AG04450 (cell line): ENCODE measurements at regions not wholly inside any gene's neighbourhood (a gene's known extent, or its start where the extent isn't known, plus 50 kb on each side); places are given as distances from the start of the nearest gene placed in this dataset.

Source experiments
- CTCF ChIA-PET: fragments of 300-600, 350-600 bp; formaldehyde crosslinking; extraction: SDS; loops from one replicate; lab custom pipeline; 2022; ENCODE audit warnings: antibody characterized with exemption, inconsistent platforms; lab: Charles Lee
- POLR2A ChIA-PET: fragments of 350-600 bp; formaldehyde crosslinking; extraction: SDS; loops from one replicate; lab custom pipeline; 2021; ENCODE audit warnings: antibody characterized with exemption, inconsistent platforms; lab: Yijun Ruan, JAX
- DNase-seq: peaks from one replicate; pipeline ENCODE4 v3.0.0-alpha.2; 2011; ENCODE audit warnings: low read depth, low spot score
- H3K27ac ChIP-seq: one replicate; pipeline ENCODE4 v1.5.1; 2012; ENCODE audit warnings: low read depth, low read length, control low read depth
- H3K27me3 ChIP-seq: one replicate; pipeline ENCODE4 v1.6.0; 2012; ENCODE audit warnings: low read length; ENCODE audit not compliant: control insufficient read depth, insufficient read depth
- H3K4me3 ChIP-seq: 2 replicates; pipeline ENCODE4 v1.5.1; 2011; ENCODE audit warnings: mild to moderate bottlenecking, low read depth, low read length, control low read depth
- H3K9me3 ChIP-seq: 2 replicates; pipeline ENCODE4 v1.5.1; 2012; ENCODE audit warnings: low read length; ENCODE audit not compliant: control insufficient read depth, insufficient read depth
- TF ChIP-seq, protein P1 (sequence below): IDR thresholded peaks from 2 replicates; pipeline ENCODE4 v1.5.1; 2011; ENCODE audit warnings: low read depth, low read length, control low read depth, inconsistent platforms

DNA sequence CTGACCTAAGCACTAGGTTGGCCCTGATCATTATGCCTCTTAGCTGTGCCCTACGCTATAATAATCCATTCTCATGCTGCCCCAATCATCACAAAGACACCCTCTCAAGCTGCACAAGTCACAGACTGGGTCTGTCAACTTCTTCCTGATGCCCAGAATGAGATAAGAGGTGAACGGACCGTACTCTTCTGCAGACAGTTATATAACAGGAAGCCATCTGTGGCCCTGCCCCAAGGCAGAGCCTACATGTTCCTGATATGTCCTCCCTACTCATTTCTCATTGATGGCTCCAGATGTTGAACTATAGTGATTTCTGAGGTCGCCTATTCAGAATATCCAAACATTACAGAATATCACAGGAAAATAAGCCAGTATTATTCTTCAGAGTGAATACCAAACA, 471.6 kb upstream of the ERCC4 start:
- no peak overlapping the region for H3K4me3 ChIP-seq
- H3K27ac ChIP-seq = no peak overlapping the region
- TF ChIP-seq, protein P1, sequence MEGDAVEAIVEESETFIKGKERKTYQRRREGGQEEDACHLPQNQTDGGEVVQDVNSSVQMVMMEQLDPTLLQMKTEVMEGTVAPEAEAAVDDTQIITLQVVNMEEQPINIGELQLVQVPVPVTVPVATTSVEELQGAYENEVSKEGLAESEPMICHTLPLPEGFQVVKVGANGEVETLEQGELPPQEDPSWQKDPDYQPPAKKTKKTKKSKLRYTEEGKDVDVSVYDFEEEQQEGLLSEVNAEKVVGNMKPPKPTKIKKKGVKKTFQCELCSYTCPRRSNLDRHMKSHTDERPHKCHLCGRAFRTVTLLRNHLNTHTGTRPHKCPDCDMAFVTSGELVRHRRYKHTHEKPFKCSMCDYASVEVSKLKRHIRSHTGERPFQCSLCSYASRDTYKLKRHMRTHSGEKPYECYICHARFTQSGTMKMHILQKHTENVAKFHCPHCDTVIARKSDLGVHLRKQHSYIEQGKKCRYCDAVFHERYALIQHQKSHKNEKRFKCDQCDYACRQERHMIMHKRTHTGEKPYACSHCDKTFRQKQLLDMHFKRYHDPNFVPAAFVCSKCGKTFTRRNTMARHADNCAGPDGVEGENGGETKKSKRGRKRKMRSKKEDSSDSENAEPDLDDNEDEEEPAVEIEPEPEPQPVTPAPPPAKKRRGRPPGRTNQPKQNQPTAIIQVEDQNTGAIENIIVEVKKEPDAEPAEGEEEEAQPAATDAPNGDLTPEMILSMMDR = no peak
- CTCF ChIA-PET = no interaction called here
- POLR2A ChIA-PET = no interaction called here
- H3K9me3 ChIP-seq = peaks cover 27% of the 10 kb centered on the region
- no peak for DNase-seq
- H3K27me3 ChIP-seq = no peaks in the 10 kb centered on the region

DNA sequence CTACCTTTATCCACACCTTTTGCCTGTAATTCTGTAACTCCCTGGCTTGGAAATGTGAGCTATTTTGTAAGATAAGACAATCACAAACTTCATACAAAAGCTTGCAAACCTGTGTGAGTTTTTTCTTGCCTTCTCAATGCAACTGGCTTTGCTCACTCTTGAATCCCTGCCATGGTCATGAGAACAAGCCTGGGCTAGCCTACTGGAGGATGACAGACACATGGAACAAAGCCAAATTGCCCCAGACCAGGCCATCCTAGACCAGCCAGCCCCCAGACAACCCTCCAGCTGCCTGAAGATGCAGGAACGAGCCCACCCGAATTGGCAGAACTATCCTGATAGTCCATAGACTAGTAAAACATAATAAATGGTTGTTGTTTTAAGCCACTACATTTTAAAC, 466.6 kb upstream of the ERCC4 start:
- H3K4me3 ChIP-seq = no peak overlapping the region
- TF ChIP-seq, protein P1 = no peak
- H3K27ac ChIP-seq = no peak overlapping the region
- H3K9me3 ChIP-seq = peaks cover 13% of the 10 kb centered on the region; the same call in 1 of the 2 replicates
- H3K27me3 ChIP-seq = no peaks in the 10 kb centered on the region
- DNase-seq = no peak
- POLR2A ChIA-PET = no interaction called here
- CTCF ChIA-PET = no interaction called here

DNA sequence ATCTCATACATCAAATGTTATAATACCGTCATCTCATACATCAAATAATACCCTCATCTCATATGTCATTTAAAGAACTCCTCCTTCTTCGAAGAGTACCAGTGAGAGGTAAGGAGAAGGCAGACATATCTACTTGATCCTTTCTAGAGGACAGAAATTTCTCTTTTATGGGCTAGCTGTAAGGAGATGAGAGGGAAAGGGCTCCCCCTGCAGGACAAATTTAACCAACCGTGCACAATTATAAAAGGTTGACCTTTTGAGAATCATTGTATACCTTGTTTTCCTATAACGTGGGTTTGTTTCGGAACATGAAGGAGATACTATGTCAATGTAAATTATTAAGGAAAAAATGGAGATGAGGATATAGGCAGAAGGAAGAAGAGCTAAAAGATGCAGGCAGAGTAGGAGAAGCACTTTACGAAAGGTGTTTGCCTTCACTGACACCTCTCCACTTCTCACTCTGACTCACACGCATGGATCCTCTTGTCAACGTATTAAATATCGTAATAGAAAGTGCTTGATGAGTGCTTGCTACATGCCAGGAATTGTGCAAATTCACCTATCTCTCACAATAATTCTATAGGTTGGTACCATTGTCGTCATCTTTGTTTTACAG, 465.9 kb upstream of the ERCC4 start:
- no peak for DNase-seq
- POLR2A ChIA-PET = no interaction called here
- H3K27me3 ChIP-seq = no peaks in the 10 kb centered on the region
- CTCF ChIA-PET = no interaction called here
- no peak overlapping the region for H3K4me3 ChIP-seq
- peaks cover 16% of the 10 kb centered on the region for H3K9me3 ChIP-seq
- TF ChIP-seq, protein P1 = no peak
- H3K27ac ChIP-seq = no peak overlapping the region

DNA sequence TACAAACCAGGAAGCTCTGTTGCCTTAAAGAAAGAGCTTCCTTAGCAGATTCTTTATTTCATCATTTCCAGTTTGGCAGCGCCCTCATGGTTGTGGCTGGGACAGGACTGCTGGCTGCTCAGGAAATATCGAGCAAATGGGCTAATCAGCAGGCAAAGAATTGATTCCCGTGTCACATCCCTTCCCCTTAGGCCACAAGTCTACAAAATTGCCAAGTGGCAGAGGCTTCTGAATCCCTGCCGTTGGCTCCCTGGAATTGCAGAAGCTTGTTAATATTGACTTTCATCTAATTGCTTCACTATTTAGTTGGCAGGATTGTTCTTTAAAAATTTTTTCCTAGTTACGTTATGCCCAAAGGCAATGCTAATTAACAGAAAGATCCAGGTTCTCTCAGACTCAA, 456.3 kb upstream of the ERCC4 start:
- Histone ChIP-seq H3K4me3 (no peak overlapping the region), H3K9me3 (peaks cover 25% of the 10 kb centered on the region), H3K27me3 (no peaks in the 10 kb centered on the region), H3K27ac (no peak overlapping the region)
- POLR2A ChIA-PET = no interaction called here
- CTCF ChIA-PET = no interaction called here
- DNase-seq = no peak
- TF ChIP-seq, protein P1 = no peak

DNA sequence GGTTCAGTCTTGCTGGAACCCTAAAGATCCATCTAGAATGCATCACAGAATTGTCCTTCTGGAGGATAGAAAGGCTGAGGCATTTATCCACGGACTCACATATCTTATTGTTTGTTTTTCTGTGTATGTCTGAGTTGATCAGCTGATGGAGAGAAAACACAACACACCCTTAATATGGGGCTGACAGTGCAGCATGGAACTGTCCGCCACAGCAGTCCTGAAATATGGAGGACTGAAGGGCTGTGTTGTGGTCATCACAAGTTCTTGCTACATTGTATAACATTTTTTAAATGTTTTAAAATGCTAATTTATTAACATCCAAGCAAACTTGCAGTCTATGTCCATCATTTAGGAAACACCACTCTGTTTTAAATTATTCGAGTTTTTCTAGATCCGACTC, 448.9 kb upstream of the ERCC4 start:
- Histone ChIP-seq H3K9me3 (peaks cover 20% of the 10 kb centered on the region), H3K27ac (no peak overlapping the region), H3K27me3 (no peaks in the 10 kb centered on the region), H3K4me3 (no peak overlapping the region)
- no peak for DNase-seq
- CTCF ChIA-PET = no interaction called here
- TF ChIP-seq, protein P1 = no peak
- POLR2A ChIA-PET = no interaction called here
